RWPE1 (cell line): ENCODE measurements at regions not wholly inside any gene's neighbourhood (a gene's known extent, or its start where the extent isn't known, plus 50 kb on each side); places are given as distances from the start of the nearest gene placed in this dataset.

Source experiments
- CTCF ChIA-PET: fragments of 350-600 bp; sonication (Branson Sonifier 250); formaldehyde crosslinking; extraction: SDS; loops from one replicate; lab custom pipeline; 2021; lab: Yijun Ruan, JAX
- POLR2A ChIA-PET: fragments of 400-600 bp; formaldehyde crosslinking; extraction: SDS; loops from one replicate; lab custom pipeline; 2020; ENCODE audit warnings: antibody characterized with exemption; ENCODE audit not compliant: low non-redundant PET; lab: Yijun Ruan, JAX
- DNase-seq: peaks from one replicate; pipeline ENCODE4 v3.0.0; 2012; ENCODE audit warnings: low spot score
- H3K27ac ChIP-seq: fragments of 450-650 bp; 2 replicates; pipeline ENCODE4 v1.5.1; 2017
- CTCF ChIP-seq: fragments of 450-650 bp; conservative IDR thresholded peaks from 2 replicates; pipeline ENCODE4 v1.5.1; 2017; ENCODE audit warnings: low read depth, mild to moderate bottlenecking

GRCh38 chr18:77635451-77635850, 385.8 kb downstream of the GALR1 start:
- POLR2A ChIA-PET, result no interaction called here
- no peak for TF ChIP-seq CTCF
- DNase-seq, result no peak
- no peak overlapping the region for H3K27ac ChIP-seq
- CTCF ChIA-PET, result no interaction called here

GRCh38 chr18:77635858-77636257, 386.2 kb downstream of the GALR1 start:
- no peak for DNase-seq
- no peak for TF ChIP-seq CTCF
- POLR2A ChIA-PET, result no interaction called here
- CTCF ChIA-PET, result no interaction called here
- no peak overlapping the region for H3K27ac ChIP-seq

- POLR2A ChIA-PET, result no interaction called here
Measured at GRCh38 chr18:77645170-77645872, 395.7 kb downstream of the GALR1 start.

GRCh38 chr18:77647472-77647871, 397.8 kb downstream of the GALR1 start:
- no peak for TF ChIP-seq CTCF
- POLR2A ChIA-PET, result no interaction called here
- DNase-seq, result no peak
- CTCF ChIA-PET, result no interaction called here
- H3K27ac ChIP-seq, result no peak overlapping the region

More at GRCh38 chr18:77645170-77645872, 395.7 kb downstream of the GALR1 start:
- no peak overlapping the region for H3K27ac ChIP-seq
- no peak for TF ChIP-seq CTCF
- CTCF ChIA-PET, result no interaction called here
- no peak for DNase-seq

GRCh38 chr18:77648411-77648810, 398.8 kb downstream of the GALR1 start:
- ChIA-PET POLR2A (no interaction called here), CTCF (no interaction called here)
- TF ChIP-seq CTCF, result no peak
- no peak for DNase-seq
- H3K27ac ChIP-seq, result no peak overlapping the region

GRCh38 chr18:77650799-77651385, 401.2 kb downstream of the GALR1 start:
- ChIA-PET CTCF (interaction anchor here (0.6 to 0.7 kb wide), 2 partner anchors 67 to 677 kb away, joined by 3 read pairs; no protein-coding TSS in a partner anchor), POLR2A (no interaction called here)
- no peak overlapping the region for H3K27ac ChIP-seq
- no peak for DNase-seq
- TF ChIP-seq CTCF, result peak; percentile 41
